ENCODE measurements at regions not wholly inside any gene's neighbourhood (a gene's known extent, or its start where the extent isn't known, plus 50 kb on each side); places are given as distances from the start of the nearest gene placed in this dataset.

GRCh38 chr5:38009749-38010358, 170.0 kb upstream of the GDNF start:
- no peak for TF ChIP-seq POLR2A (IDR thresholded peaks at IDR 0.05)
- TF ChIP-seq CTCF (IDR thresholded peaks at IDR 0.05): no peak
- TF ChIP-seq POLR2AphosphoS5 (IDR thresholded peaks at IDR 0.05): no peak

Measured in breast epithelium (tissue), 3 donors.